Left ventricle myocardium inferior (tissue), 1 donor: ENCODE measurements at regions not wholly inside any gene's neighbourhood (a gene's known extent, or its start where the extent isn't known, plus 50 kb on each side); places are given as distances from the start of the nearest gene placed in this dataset.

Experiments
- DNase-seq: peaks from one replicate; pipeline ENCODE4 v3.0.0-alpha.2; 2020
- H3K27ac ChIP-seq: fragments of 200-600 bp; replicated peaks from 2 replicates; pipeline ENCODE4 v1.8.0; 2021
- H3K27me3 ChIP-seq: fragments of 200-600 bp; 2 replicates; pipeline ENCODE4 v1.8.0; 2021; ENCODE audit warnings: low read depth
- H3K36me3 ChIP-seq: fragments of 200-600 bp; 2 replicates; pipeline ENCODE4 v1.8.0; 2021
- H3K4me1 ChIP-seq: fragments of 200-600 bp; 2 replicates; pipeline ENCODE4 v1.8.0; 2021
- H3K4me3 ChIP-seq: fragments of 200-600 bp; 2 replicates; pipeline ENCODE4 v1.8.0; 2021; ENCODE audit warnings: mild to moderate bottlenecking, moderate library complexity
- H3K9me3 ChIP-seq: fragments of 200-600 bp; replicated peaks from 2 replicates; pipeline ENCODE4 v1.8.0; 2021
- CTCF ChIP-seq: fragments of 200-600 bp; IDR thresholded peaks from 2 replicates; pipeline ENCODE4 v1.8.0; 2021; ENCODE audit warnings: antibody characterized with exemption, mild to moderate bottlenecking, borderline replicate concordance
- intact Hi-C: fragments of 100-400 bp; cut with micrococcal nuclease; formaldehyde crosslinking; loops from one replicate; pipeline ENCODE4 v1.11.0; 2022
- donor health status: DM: no; HTN: yes; CAD: no; lungs with severe emphysema.

GRCh38 chr2:133942398-133942797, 311.5 kb upstream of the MGAT5 start:
- Histone ChIP-seq H3K9me3 (no peaks in the 10 kb centered on the region), H3K36me3 (no peaks in the 10 kb centered on the region), H3K4me1 (peaks cover 11% of the 10 kb centered on the region), H3K27me3 (no peaks in the 10 kb centered on the region), H3K27ac (no peak overlapping the region), H3K4me3 (no peak overlapping the region)
- no peak for TF ChIP-seq CTCF
- no peak for DNase-seq
- intact Hi-C loops, result no loop called here

- Histone ChIP-seq H3K4me1 (peaks cover 11% of the 10 kb centered on the region), H3K4me3 (no peak overlapping the region), H3K36me3 (no peaks in the 10 kb centered on the region), H3K9me3 (no peaks in the 10 kb centered on the region), H3K27ac (no peak overlapping the region), H3K27me3 (no peaks in the 10 kb centered on the region)
- no peak for DNase-seq
- no peak for TF ChIP-seq CTCF
- intact Hi-C loops, result no loop called here
Observed at GRCh38 chr2:133943108-133943507, 310.8 kb upstream of the MGAT5 start.

GRCh38 chr2:133945089-133945488, 308.8 kb upstream of the MGAT5 start:
- TF ChIP-seq CTCF, result no peak
- no peaks in the 10 kb centered on the region for H3K9me3 ChIP-seq
- no peaks in the 10 kb centered on the region for H3K27me3 ChIP-seq
- no peak for DNase-seq
- peaks cover 27% of the 10 kb centered on the region for H3K4me1 ChIP-seq
- no peak overlapping the region for H3K4me3 ChIP-seq
- H3K36me3 ChIP-seq, result no peaks in the 10 kb centered on the region
- H3K27ac ChIP-seq, result no peak overlapping the region
- intact Hi-C loops, result no loop called here

DNA sequence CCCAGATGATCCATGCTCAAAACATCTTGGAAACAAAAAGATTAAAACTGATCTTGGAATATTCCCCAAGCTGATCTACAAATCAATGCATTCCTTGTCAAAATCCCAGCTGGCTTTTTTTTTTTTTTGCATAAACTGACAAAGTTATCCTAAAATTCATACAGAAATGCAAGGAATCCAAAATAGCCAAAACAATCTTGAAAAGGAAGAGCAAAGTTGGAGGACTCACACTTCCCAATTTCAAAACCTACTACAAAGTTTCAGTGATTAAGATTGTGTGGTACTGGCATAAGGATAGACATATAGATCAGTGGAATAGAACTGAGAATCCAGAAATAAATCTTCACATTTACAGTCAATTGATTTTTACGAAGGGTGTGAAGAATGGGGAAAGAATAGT, 306.8 kb upstream of the MGAT5 start:
- Histone ChIP-seq H3K4me1 (peaks cover 39% of the 10 kb centered on the region), H3K4me3 (no peak overlapping the region), H3K36me3 (no peaks in the 10 kb centered on the region), H3K9me3 (no peaks in the 10 kb centered on the region), H3K27ac (no peak overlapping the region), H3K27me3 (no peaks in the 10 kb centered on the region)
- no peak for DNase-seq
- no peak for TF ChIP-seq CTCF
- intact Hi-C loops, result no loop called here

- Histone ChIP-seq H3K4me1 (peaks cover 37% of the 10 kb centered on the region), H3K9me3 (no peaks in the 10 kb centered on the region), H3K4me3 (no peak overlapping the region), H3K27me3 (no peaks in the 10 kb centered on the region), H3K27ac (peak overlapping the region; percentile 60), H3K36me3 (no peaks in the 10 kb centered on the region)
- no peak for TF ChIP-seq CTCF
- intact Hi-C loops, result no loop called here
- peak; percentile 36 for DNase-seq
Observed at GRCh38 chr2:133948610-133949290, 305.1 kb upstream of the MGAT5 start.
